ENCODE measurements at regions not wholly inside any gene's neighbourhood (a gene's known extent, or its start where the extent isn't known, plus 50 kb on each side); places are given as distances from the start of the nearest gene placed in this dataset.
"Not testable (repeated sequence)": the region's sequence is repeated elsewhere in the genome, so short reads cannot be mapped to it uniquely, and the experiment has no call there.

DNA sequence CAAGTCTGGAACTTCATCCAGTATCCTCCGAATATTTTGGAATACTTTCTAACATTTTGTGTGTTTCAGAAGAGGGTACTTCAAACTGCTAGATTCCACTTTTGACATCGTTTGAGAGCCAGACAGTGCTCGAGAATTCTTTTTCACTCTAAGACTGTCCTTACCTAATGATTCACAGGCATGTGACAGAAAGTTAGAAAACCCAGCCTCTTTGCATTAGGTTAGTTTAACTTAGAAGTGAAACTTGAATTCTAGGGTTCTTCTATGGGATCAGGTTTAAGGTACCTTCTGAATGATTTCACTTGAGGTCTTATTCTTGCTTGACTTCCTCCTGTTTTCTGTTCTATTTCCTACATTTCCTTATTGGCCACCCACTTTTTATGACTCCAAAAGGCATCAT is 431.8 kb downstream of the SLC6A15 start:
- ChIA-PET POLR2A (no interaction called here), CTCF (no interaction called here)
- DNase-seq (ENCODE audit: extremely low spot score), result no peak
- TF ChIP-seq, protein P1, sequence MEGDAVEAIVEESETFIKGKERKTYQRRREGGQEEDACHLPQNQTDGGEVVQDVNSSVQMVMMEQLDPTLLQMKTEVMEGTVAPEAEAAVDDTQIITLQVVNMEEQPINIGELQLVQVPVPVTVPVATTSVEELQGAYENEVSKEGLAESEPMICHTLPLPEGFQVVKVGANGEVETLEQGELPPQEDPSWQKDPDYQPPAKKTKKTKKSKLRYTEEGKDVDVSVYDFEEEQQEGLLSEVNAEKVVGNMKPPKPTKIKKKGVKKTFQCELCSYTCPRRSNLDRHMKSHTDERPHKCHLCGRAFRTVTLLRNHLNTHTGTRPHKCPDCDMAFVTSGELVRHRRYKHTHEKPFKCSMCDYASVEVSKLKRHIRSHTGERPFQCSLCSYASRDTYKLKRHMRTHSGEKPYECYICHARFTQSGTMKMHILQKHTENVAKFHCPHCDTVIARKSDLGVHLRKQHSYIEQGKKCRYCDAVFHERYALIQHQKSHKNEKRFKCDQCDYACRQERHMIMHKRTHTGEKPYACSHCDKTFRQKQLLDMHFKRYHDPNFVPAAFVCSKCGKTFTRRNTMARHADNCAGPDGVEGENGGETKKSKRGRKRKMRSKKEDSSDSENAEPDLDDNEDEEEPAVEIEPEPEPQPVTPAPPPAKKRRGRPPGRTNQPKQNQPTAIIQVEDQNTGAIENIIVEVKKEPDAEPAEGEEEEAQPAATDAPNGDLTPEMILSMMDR (IDR thresholded peaks at IDR 0.05; ENCODE audit: control extremely low read depth, extremely low read depth, low read depth, missing control alignments), result no peak

DNA sequence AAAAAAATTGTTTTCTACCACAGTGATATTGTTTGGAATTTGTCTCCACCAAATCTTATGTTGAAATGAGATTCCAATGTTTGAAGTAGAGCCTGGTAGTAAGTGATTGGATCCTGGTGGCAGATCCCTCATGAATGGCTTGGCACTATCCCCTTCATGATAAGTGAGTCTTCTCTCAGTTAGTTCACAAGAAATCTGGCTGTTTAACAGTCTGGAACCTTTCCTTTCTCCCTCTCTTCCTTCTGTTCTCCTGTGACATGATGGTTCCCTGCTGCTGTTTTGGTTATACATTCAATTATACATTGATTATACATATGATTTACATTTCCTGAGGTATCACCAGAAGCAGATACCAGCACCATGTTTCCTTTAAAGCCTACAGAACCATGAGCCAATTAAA is 442.2 kb downstream of the SLC6A15 start:
- TF ChIP-seq, protein P1 (IDR thresholded peaks at IDR 0.05; ENCODE audit: control extremely low read depth, extremely low read depth, low read depth, missing control alignments), result no peak
- CTCF ChIA-PET, result no interaction called here
- POLR2A ChIA-PET, result no interaction called here
- DNase-seq (ENCODE audit: extremely low spot score), result no peak

DNA sequence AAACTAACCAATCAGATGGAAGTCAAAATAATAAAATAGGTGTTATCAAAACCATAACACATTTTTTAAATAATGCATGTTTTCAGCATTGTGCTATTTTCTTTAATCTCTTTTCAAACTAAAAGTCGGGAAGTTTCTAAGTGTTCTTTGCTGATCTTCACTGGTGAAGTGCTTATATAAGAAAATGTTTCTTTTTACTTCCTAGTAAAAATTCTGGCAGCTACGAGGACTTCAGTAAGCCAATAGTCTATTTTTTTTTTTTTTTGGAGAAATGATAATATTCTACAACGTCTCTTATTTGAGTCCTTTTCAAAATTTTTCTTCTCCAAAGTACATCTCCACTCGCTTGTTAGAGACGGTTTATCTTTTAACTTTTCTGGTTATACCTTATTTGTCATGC is 448.0 kb downstream of the SLC6A15 start:
- POLR2A ChIA-PET, result no interaction called here
- no peak for DNase-seq (ENCODE audit: extremely low spot score)
- CTCF ChIA-PET, result interaction anchor here (1.1 to 1.5 kb wide), 2 partner anchors 11 to 39 kb away, joined by 4 read pairs; no protein-coding TSS in a partner anchor
- TF ChIP-seq, protein P1 (IDR thresholded peaks at IDR 0.05; ENCODE audit: control extremely low read depth, extremely low read depth, low read depth, missing control alignments), result no peak

DNA sequence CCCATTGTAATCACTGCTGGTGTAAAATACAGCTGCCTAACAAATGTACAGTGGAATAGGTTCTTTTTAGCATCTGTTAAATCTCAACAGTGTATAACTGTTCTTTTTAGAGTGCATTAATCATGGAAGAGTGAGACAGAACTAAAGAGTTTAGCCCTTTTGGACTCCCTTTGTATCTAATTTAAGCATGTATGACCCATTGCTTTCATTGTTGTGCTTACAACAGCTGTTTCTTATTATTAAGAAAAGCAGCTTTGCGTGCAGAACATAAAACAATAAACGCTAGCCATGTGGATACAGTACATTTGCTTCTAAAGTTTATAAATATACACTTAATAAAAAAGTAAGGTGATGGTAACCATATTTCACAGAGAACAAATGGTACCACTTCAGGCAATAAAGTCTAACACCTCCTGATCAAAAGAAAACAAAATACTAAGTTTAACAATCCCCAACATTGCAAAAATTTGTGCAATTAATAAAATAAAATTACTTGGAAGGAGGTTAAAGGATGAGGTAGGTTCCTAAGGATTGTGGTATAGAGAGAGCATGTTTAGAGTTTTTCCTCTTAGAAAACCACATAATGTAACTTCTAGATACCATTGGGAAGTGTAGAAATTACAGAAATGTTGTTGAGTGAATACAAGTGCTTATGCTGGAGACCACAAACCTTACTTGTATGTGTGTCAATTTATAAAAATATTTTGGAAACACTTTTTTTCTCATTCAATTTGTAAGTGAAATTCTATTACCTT is 448.7 kb downstream of the SLC6A15 start:
- TF ChIP-seq, protein P1 (IDR thresholded peaks at IDR 0.05; ENCODE audit: control extremely low read depth, extremely low read depth, low read depth, missing control alignments), result no peak
- POLR2A ChIA-PET, result interaction anchor here (0.5 kb wide), 1 partner anchor 274 kb away, joined by 3 read pairs; no protein-coding TSS in a partner anchor
- DNase-seq (ENCODE audit: extremely low spot score), result no peak
- CTCF ChIA-PET, result no interaction called here

DNA sequence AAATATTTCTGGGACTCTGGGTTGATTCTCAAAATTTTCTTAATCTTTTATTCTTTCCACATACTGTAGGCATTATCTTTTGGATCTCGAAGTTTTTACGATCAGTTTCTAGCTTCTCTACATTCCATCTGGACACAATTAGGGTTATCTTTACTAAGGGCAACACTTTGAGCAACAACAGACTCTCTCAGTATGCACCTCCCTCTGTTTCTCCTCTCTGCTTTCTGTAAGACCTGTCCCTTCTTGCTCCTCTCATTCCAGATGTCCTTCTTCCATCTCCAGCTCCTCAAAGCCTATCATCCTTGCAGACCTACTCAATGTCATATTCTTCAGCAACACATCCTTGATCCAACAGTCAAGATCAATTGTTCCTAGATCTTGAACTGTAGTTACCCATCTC is 457.0 kb downstream of the SLC6A15 start:
- CTCF ChIA-PET, result no interaction called here
- POLR2A ChIA-PET, result no interaction called here
- DNase-seq (ENCODE audit: extremely low spot score), result no peak
- TF ChIP-seq, protein P1 (IDR thresholded peaks at IDR 0.05; ENCODE audit: control extremely low read depth, extremely low read depth, low read depth, missing control alignments), result no peak

DNA sequence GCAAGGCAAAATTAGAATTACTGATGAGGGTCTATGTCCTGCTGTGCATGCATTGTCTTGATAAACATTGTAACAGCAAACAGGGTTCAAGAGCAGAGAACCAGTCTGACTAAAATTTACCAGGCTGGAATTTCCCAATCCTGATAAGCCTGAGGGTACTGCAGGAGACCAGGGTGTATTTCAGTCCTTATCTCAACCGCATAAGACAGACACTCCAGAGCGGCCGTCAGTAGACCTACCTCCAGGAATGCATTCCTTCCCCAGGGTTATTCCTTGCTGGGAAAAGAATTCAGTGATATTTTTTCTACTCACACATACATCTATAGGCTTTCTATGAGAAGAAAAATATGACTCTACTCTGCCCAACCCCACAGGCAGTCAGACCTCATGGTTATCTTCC is 466.1 kb downstream of the SLC6A15 start:
- POLR2A ChIA-PET; CTCF ChIA-PET; DNase-seq (ENCODE audit: extremely low spot score): not testable (repeated sequence)

DNA sequence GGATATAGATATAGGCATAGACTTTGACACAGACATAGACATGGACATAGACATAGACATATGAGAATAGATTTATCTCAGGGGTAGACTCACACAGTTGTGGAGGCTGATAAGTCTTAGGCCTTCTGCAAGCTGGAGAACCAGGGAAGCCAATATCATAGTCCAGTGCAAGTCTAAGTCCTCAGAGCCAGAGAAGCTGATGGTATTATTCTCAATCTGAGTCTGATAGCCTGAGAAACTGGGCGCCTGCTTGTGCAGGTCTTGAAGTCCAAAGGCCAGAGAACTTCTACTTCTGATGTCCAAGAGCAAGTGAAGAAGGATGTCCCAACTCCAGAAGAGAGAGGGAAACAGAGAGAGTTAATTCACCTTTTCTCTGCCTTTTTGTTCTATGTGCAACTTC is 476.5 kb downstream of the SLC6A15 start:
- DNase-seq (ENCODE audit: extremely low spot score), result no peak
- ChIA-PET CTCF (no interaction called here), POLR2A (no interaction called here)
- TF ChIP-seq, protein P1 (IDR thresholded peaks at IDR 0.05; ENCODE audit: control extremely low read depth, extremely low read depth, low read depth, missing control alignments), result no peak

All from GM10248 (cell line).